ENCODE measurements at regions not wholly inside any gene's neighbourhood (a gene's known extent, or its start where the extent isn't known, plus 50 kb on each side); places are given as distances from the start of the nearest gene placed in this dataset.
"Not testable (repeated sequence)": the region's sequence is repeated elsewhere in the genome, so short reads cannot be mapped to it uniquely, and the experiment has no call there.

DNA sequence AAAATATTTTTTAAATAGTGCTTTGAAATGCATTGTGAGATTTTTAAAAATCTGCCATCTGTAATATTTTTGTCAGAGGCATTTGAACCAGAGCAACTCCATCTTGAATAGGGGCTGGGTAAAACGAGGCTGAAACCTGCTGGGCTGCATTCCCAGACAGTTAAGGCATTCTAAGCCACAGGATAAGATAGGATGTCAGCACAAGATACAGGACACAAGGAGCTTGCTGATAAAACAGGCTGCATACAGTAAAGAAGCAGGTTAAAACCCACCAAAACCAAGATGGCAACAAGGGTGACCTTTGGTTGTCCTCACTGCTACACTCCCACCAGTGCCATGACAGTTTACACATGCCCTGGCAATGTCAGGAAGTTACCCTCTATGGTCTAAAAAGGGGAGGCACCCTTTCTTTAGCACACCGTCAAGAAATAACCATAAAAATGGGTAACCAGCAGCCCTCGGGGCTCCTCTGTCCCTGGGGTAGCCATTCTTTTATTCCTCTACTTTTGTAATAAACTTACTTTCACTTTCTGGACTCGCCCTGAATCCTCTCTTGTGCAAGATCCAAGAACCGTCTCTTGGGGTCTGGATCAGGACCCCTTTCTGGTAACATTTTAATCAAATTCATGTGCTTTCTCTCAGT is 273.7 kb downstream of the SEMA3D start (continued):
- TF ChIP-seq, protein P1, sequence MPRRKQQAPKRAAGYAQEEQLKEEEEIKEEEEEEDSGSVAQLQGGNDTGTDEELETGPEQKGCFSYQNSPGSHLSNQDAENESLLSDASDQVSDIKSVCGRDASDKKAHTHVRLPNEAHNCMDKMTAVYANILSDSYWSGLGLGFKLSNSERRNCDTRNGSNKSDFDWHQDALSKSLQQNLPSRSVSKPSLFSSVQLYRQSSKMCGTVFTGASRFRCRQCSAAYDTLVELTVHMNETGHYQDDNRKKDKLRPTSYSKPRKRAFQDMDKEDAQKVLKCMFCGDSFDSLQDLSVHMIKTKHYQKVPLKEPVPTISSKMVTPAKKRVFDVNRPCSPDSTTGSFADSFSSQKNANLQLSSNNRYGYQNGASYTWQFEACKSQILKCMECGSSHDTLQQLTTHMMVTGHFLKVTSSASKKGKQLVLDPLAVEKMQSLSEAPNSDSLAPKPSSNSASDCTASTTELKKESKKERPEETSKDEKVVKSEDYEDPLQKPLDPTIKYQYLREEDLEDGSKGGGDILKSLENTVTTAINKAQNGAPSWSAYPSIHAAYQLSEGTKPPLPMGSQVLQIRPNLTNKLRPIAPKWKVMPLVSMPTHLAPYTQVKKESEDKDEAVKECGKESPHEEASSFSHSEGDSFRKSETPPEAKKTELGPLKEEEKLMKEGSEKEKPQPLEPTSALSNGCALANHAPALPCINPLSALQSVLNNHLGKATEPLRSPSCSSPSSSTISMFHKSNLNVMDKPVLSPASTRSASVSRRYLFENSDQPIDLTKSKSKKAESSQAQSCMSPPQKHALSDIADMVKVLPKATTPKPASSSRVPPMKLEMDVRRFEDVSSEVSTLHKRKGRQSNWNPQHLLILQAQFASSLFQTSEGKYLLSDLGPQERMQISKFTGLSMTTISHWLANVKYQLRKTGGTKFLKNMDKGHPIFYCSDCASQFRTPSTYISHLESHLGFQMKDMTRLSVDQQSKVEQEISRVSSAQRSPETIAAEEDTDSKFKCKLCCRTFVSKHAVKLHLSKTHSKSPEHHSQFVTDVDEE (CRISPR knock-in tag; IDR thresholded peaks at IDR 0.05), result no peak
- TF ChIP-seq, protein P2, sequence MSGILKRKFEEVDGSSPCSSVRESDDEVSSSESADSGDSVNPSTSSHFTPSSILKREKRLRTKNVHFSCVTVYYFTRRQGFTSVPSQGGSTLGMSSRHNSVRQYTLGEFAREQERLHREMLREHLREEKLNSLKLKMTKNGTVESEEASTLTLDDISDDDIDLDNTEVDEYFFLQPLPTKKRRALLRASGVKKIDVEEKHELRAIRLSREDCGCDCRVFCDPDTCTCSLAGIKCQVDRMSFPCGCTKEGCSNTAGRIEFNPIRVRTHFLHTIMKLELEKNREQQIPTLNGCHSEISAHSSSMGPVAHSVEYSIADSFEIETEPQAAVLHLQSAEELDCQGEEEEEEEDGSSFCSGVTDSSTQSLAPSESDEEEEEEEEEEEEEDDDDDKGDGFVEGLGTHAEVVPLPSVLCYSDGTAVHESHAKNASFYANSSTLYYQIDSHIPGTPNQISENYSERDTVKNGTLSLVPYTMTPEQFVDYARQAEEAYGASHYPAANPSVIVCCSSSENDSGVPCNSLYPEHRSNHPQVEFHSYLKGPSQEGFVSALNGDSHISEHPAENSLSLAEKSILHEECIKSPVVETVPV (CRISPR knock-in tag; IDR thresholded peaks at IDR 0.05), result no peak
- TF ChIP-seq ZFP30 (CRISPR knock-in tag; IDR thresholded peaks at IDR 0.05), result no peak

DNA sequence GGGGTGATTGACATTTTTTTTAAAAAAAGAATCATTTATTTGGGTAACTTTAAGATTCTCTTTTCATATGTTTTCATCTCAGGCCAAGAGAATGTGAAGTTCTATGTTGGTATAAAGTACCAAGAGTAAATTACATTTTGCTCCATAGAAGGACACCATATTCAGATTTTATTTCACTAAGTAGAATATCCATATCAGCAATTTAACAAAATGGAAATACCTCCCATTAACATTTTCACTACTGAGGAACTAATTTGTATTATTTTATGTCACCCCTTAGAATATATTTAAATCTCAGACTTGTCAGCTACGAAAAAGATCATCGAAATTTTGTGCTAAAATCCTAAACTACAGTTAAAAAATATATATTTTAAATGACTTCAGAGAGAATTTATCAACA is 274.3 kb downstream of the SEMA3D start:
- ATAC-seq, result no peak
- TF ChIP-seq SNAI2 (CRISPR knock-in tag; IDR thresholded peaks at IDR 0.05) (no peak), CSDC2 (CRISPR knock-in tag; IDR thresholded peaks at IDR 0.05) (no peak), TOX (CRISPR knock-in tag; IDR thresholded peaks at IDR 0.05; ENCODE audit: borderline replicate concordance) (no peak)
- TF ChIP-seq, protein P1 (CRISPR knock-in tag; IDR thresholded peaks at IDR 0.05), result no peak

DNA sequence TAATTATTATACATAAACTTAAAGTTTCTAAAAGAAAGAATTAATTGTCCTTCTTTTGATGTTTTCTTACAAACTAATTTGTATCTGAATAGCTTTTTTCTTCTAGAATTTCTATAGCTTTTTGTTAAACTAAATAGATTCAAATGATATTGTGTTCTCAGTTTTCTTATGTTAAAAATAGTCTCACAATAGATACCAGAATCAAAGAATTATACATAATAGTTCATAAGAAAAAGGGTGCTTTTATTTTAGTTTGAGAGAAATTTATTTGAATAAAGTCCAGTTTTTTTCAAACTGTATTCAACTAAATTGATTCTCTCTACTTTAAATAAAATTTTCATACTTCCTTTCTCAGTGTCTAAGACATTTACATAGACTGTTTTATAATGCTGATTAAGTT is 274.8 kb downstream of the SEMA3D start:
- TF ChIP-seq PPARA (CRISPR knock-in tag; IDR thresholded peaks at IDR 0.05; ENCODE audit: borderline replicate concordance), result no peak
- no peak for TF ChIP-seq ISL1 (CRISPR knock-in tag; IDR thresholded peaks at IDR 0.05)
- TF ChIP-seq TCF4 (CRISPR knock-in tag; IDR thresholded peaks at IDR 0.05; ENCODE audit: borderline replicate concordance), result no peak
- ATAC-seq, result no peak

DNA sequence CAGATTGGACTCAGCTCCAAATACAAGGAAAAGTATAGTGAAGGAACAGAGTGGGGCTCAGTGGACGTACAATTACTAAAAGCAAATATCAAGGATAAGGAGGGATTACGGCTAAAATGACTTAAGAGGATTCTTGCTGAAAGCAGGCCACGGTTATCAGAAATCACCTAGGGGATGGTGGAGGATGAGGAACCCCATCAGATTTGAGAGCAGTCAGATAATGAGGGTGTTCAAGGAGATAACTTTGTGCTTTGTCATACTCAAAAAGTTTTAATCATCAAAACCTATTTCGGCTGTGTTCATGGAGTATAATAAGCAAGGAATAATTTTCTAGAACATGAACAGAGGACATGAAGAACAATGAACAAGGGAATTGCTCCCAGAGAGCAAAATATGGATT is 275.8 kb downstream of the SEMA3D start:
- no peak for ATAC-seq
- TF ChIP-seq ZNF70 (CRISPR knock-in tag; IDR thresholded peaks at IDR 0.05) (no peak), CSDC2 (CRISPR knock-in tag; IDR thresholded peaks at IDR 0.05) (no peak), OSR1 (CRISPR knock-in tag; IDR thresholded peaks at IDR 0.05) (no peak)
- TF ChIP-seq, protein P3, sequence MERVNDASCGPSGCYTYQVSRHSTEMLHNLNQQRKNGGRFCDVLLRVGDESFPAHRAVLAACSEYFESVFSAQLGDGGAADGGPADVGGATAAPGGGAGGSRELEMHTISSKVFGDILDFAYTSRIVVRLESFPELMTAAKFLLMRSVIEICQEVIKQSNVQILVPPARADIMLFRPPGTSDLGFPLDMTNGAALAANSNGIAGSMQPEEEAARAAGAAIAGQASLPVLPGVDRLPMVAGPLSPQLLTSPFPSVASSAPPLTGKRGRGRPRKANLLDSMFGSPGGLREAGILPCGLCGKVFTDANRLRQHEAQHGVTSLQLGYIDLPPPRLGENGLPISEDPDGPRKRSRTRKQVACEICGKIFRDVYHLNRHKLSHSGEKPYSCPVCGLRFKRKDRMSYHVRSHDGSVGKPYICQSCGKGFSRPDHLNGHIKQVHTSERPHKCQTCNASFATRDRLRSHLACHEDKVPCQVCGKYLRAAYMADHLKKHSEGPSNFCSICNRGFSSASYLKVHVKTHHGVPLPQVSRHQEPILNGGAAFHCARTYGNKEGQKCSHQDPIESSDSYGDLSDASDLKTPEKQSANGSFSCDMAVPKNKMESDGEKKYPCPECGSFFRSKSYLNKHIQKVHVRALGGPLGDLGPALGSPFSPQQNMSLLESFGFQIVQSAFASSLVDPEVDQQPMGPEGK (CRISPR knock-in tag; IDR thresholded peaks at IDR 0.05; ENCODE audit: borderline replicate concordance), result no peak

DNA sequence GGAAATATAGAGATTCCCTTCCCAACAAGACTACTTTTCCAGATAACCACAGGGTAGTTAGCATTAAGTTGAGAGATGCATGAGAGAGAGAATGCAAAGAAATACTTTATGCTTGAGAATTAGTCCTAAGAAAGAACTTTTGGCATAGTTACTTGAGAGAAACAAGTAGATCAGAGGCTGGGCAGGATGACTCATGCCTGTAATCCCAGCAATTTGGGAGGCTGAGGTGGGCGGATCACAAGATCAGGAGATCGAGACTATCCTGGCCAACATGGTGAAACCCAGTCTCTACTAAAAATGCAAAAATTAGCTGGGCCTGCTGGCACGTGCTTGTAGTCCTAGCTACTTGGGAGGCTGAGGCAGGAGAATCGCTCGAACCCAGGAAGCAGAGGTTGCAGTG is 276.5 kb downstream of the SEMA3D start:
- ATAC-seq, result not testable (repeated sequence)

DNA sequence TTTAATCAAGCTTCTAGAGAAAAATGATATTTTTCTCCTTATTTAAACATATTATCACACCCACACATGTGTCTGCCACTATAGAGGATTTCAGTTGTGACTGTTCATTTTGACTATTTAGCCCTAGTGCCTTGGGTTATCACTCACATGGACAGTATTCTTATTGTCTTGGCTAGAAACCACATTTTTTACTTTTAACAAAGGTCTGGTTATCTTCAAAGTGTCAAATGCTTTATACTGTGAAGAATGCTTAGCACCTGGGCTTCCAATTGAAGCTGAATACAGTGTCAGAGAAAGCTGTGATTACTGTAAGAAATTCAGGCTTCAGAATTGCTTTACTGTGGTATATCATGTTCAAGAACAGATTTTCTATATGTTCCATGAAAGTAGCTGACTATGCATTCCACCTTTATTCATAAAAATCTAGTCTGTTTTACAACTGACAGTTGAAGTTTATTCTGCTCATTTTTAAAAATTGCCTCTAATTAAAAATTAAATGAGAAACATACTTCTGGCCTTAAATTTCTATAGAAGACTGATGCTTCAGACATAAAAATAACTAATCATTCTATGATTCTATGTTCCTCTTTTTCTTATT is 278.6 kb downstream of the SEMA3D start:
- no peak for ATAC-seq
- no peak for TF ChIP-seq ZNF565 (CRISPR knock-in tag; conservative IDR thresholded peaks at IDR 0.05; ENCODE audit: low read depth)
- no peak for TF ChIP-seq ARNTL (CRISPR knock-in tag; IDR thresholded peaks at IDR 0.05; ENCODE audit: borderline replicate concordance, low read depth)
- TF ChIP-seq, protein P3 (CRISPR knock-in tag; IDR thresholded peaks at IDR 0.05; ENCODE audit: borderline replicate concordance), result no peak
- no peak for TF ChIP-seq CSDC2 (CRISPR knock-in tag; IDR thresholded peaks at IDR 0.05)
- TF ChIP-seq, protein P1 (CRISPR knock-in tag; IDR thresholded peaks at IDR 0.05), result no peak
- TF ChIP-seq ZNF8 (CRISPR knock-in tag; IDR thresholded peaks at IDR 0.05), result no peak
